ENCODE measurements at regions not wholly inside any gene's neighbourhood (a gene's known extent, or its start where the extent isn't known, plus 50 kb on each side); places are given as distances from the start of the nearest gene placed in this dataset.

DNA sequence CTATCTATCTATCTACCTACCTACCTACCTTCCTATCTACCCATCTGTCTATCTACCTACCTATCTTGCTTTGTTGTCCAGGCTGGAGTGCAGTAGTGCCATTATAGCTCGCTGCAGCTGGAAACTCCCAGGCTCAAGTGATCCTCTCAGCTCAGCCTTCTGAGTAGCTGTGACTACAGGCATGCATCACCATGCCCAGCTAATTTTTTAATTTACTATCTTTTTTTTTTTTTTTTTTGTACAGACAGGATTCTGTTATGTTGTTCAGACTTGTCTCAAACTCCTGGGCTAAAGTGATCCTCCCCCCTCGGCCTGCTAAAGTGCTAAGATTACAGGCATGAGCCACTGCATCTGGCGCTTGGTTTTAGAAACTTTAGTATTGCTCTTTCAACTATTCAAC, 762.4 kb downstream of the SLC6A15 start:
- H3K9me3 ChIP-seq (ENCODE audit: control insufficient read depth, low read length), result peaks cover 15% of the 10 kb centered on the region
- H3K4me1 ChIP-seq (ENCODE audit: control insufficient read depth, insufficient read depth, low read length, poor library complexity, severe bottlenecking), result no peaks in the 10 kb centered on the region
- 86 to 90% methylated on average over 1 to 2 of the region's 3 CpGs for WGBS, 2 experiments (ENCODE audit: insufficient coverage in 2 of 2)
- H3K36me3 ChIP-seq (ENCODE audit: control insufficient read depth, insufficient read depth, low read length), result no peaks in the 10 kb centered on the region
- no peak overlapping the region for H3K4me3 ChIP-seq (ENCODE audit: extremely low read depth, insufficient read depth, low read length, poor library complexity, severe bottlenecking)
- no peak overlapping the region for H3K27ac ChIP-seq (ENCODE audit: low read depth, low read length, severe bottlenecking)

DNA sequence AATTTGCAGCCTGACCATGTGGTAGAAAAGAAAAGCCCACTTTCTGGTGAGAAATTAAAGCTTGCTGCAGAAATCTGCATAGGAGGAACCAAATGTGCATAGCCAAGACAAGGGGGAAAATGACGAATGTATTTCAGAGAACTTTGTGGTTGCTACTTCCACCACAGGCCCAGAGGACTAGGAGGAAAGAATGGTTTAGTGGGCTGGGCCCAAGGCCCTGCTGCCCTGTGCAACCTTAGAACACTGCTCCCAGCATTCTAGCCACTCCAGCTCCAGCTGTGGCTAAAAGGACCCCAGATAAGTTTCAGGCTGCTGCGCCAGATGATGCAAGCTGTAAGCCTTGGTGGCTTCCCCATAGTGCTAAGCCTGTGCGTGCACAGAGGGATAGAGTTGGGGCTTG, 764.3 kb downstream of the SLC6A15 start:
- Histone ChIP-seq H3K36me3 (ENCODE audit: control insufficient read depth, insufficient read depth, low read length) (no peaks in the 10 kb centered on the region), H3K9me3 (ENCODE audit: control insufficient read depth, low read length) (peaks cover 11% of the 10 kb centered on the region), H3K4me1 (ENCODE audit: control insufficient read depth, insufficient read depth, low read length, poor library complexity, severe bottlenecking) (no peaks in the 10 kb centered on the region), H3K4me3 (ENCODE audit: extremely low read depth, insufficient read depth, low read length, poor library complexity, severe bottlenecking) (no peak overlapping the region), H3K27ac (ENCODE audit: low read depth, low read length, severe bottlenecking) (no peak overlapping the region)
- 82 to 100% methylated on average over 1 to 3 of the region's 3 CpGs for WGBS, 2 experiments (ENCODE audit: insufficient coverage in 2 of 2)

DNA sequence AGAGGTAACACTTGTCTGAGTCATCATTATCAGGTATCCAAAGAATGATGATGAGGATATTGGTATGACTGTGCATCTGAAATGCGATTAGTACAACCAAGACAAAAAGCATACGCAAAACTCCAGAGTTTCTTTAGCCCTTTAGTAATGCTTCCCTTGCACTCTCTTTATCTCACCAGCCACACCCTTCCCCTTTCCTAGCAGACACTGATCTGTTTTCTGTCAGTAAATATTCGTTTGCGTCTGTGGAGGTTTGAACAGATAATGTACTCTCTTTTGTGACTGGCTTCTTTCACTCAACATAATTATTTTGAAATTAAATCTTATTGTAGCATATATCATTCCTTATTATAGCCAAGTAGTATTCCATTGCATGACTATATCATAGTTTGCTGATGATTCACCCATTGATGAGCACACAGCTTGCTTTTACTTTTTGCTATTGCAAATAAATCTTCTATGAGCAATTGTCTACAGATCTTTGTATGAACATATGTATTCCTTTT, 775.7 kb downstream of the SLC6A15 start:
- 50% methylated on average over 1 of the region's 4 CpGs; no CpG with 5 or more reads in 1 of the 2 experiments for WGBS, 2 experiments (ENCODE audit: insufficient coverage in 2 of 2)
- Histone ChIP-seq H3K27ac (ENCODE audit: low read depth, low read length, severe bottlenecking) (peak overlapping the region; percentile 30), H3K36me3 (ENCODE audit: control insufficient read depth, insufficient read depth, low read length) (no peaks in the 10 kb centered on the region), H3K4me1 (ENCODE audit: control insufficient read depth, insufficient read depth, low read length, poor library complexity, severe bottlenecking) (peaks cover 5% of the 10 kb centered on the region), H3K4me3 (ENCODE audit: extremely low read depth, insufficient read depth, low read length, poor library complexity, severe bottlenecking) (no peak overlapping the region), H3K9me3 (ENCODE audit: control insufficient read depth, low read length) (no peaks in the 10 kb centered on the region)

DNA sequence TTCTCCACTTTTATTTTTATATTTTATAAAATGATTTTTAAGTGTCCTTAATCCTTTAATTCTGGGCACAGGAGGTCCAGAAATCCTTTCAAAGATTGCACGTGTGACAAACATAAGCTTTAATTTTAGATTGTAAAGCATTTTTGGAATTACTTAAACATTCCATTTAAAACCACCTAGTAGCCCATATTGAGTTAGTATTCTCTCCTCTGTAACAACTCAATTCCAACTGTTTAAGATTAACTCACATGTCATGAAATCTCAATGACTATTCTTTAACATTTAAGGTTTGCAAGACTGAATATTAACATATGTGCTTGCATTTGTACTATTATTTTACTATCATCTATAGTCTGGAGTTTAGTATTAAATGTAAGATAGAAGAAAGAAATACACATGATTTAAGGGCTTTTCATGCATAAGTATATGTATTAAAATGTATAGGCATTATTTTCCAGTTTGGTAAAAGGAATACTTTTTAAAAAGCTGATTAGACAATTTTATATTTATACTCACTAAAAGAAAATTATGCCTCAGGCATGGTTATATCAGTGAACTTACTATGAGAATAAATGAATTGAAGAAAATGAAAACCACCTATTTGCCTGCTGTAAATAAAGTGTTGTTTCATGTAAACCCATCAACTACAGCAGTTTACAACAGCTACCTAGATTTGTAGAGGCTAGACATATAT, 776.9 kb downstream of the SLC6A15 start:
- Histone ChIP-seq H3K4me3 (ENCODE audit: extremely low read depth, insufficient read depth, low read length, poor library complexity, severe bottlenecking) (no peak overlapping the region), H3K27ac (ENCODE audit: low read depth, low read length, severe bottlenecking) (no peak overlapping the region), H3K4me1 (ENCODE audit: control insufficient read depth, insufficient read depth, low read length, poor library complexity, severe bottlenecking) (peaks cover 5% of the 10 kb centered on the region), H3K9me3 (ENCODE audit: control insufficient read depth, low read length) (no peaks in the 10 kb centered on the region), H3K36me3 (ENCODE audit: control insufficient read depth, insufficient read depth, low read length) (no peaks in the 10 kb centered on the region)
- WGBS, 2 experiments (ENCODE audit: insufficient coverage in 2 of 2), result no CpG with 5 or more reads among the region's 1 CpG

DNA sequence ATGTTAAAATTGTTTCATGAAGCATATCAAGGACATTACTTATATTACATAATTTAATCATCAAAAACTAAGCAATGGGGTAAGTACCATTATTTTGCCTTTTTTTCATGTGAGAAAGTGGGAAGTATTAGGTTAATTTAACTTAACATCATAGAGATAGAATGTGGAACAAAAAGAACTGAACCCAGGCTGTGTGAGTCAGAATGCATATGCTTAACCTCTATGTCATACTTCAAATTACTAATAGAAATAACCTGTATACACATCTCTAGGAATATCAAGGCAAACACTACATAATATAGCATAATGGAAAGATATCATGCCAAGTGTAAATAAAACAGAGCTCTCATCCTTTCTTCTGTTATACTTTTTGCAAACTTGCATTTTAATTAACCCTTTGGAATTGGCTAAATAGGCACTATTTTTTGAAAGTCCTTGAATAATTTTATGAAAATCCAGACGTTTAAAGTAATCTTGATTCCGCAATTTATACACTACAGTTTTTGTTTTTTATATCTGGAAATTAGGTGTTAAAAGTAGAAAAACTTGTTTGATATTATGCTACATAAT, 777.7 kb downstream of the SLC6A15 start:
- Histone ChIP-seq H3K4me1 (ENCODE audit: control insufficient read depth, insufficient read depth, low read length, poor library complexity, severe bottlenecking) (peaks cover 5% of the 10 kb centered on the region), H3K9me3 (ENCODE audit: control insufficient read depth, low read length) (no peaks in the 10 kb centered on the region), H3K36me3 (ENCODE audit: control insufficient read depth, insufficient read depth, low read length) (no peaks in the 10 kb centered on the region), H3K27ac (ENCODE audit: low read depth, low read length, severe bottlenecking) (no peak overlapping the region), H3K4me3 (ENCODE audit: extremely low read depth, insufficient read depth, low read length, poor library complexity, severe bottlenecking) (no peak overlapping the region)
- no CpG with 5 or more reads among the region's 2 CpGs for WGBS, 2 experiments (ENCODE audit: insufficient coverage in 2 of 2)

DNA sequence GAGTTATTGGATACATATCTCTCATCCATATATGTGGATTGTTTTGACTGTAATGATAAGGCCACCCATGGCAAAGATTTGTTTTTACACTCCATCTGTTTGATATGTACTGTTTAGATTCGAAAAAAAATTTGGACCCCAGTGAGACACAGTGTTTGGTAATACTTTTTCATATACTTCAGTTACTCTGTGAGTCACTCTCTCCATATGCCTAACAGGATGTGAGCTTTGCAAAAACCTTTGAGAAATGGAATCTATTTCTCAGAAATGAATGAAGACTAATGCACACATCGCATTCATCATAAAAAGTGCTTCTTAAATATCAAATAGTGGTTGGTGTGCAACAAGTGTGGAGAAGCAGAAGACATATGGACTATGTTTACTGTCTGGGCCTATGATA, 781.5 kb downstream of the SLC6A15 start:
- WGBS, 2 experiments (ENCODE audit: insufficient coverage in 2 of 2), result no CpG with 5 or more reads among the region's 2 CpGs
- Histone ChIP-seq H3K36me3 (ENCODE audit: control insufficient read depth, insufficient read depth, low read length) (no peaks in the 10 kb centered on the region), H3K9me3 (ENCODE audit: control insufficient read depth, low read length) (no peaks in the 10 kb centered on the region), H3K4me3 (ENCODE audit: extremely low read depth, insufficient read depth, low read length, poor library complexity, severe bottlenecking) (no peak overlapping the region), H3K4me1 (ENCODE audit: control insufficient read depth, insufficient read depth, low read length, poor library complexity, severe bottlenecking) (no peaks in the 10 kb centered on the region), H3K27ac (ENCODE audit: low read depth, low read length, severe bottlenecking) (no peak overlapping the region)

DNA sequence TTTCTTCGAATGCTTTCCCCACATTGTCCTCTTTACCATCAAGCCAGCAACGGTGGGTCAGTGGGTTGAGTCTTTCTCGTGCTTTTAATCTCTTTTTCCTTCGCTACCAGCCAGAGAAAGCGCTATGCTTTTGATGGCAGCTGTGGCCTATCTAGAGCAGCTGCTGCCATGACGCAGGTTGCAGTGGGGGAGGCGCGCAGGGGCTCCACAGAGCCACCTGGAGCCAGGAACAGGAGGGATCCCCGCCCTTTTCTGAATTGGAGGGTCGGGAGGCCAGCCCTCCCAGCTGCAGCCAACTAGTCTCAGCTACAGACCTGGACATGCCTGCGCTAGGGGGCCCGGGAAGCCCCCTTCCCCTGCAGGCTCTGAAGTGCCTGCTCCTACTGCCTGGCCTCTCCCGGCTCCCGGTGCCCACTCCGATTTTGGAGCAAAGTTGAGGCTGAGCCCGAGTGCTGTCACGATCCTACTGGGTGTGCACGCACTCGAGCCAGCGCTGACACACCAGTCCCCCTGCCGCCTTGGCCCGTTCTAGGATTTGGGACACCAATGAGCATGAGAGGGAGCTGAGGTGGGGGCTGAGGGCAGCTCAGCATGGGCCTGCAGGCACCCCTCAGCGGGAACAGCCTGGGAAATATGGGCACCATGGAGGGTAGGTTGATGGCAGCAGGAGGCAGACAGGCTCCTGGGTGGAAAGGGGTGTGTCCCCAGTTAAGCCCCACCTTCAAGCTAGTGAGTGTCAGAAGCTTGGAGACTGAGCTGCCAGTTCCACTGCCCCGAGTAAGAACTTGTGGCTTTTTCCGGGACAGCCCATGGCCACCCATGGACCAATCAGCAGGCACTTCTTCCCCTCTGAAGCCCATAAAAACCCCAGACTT, 784.2 kb downstream of the SLC6A15 start:
- no peaks in the 10 kb centered on the region for H3K4me1 ChIP-seq (ENCODE audit: control insufficient read depth, insufficient read depth, low read length, poor library complexity, severe bottlenecking)
- no peaks in the 10 kb centered on the region for H3K36me3 ChIP-seq (ENCODE audit: control insufficient read depth, insufficient read depth, low read length)
- no peak overlapping the region for H3K4me3 ChIP-seq (ENCODE audit: extremely low read depth, insufficient read depth, low read length, poor library complexity, severe bottlenecking)
- no peaks in the 10 kb centered on the region for H3K9me3 ChIP-seq (ENCODE audit: control insufficient read depth, low read length)
- WGBS, 2 experiments (ENCODE audit: insufficient coverage in 2 of 2), result 92 to 93% methylated on average over 24 of the region's 25 CpGs
- no peak overlapping the region for H3K27ac ChIP-seq (ENCODE audit: low read depth, low read length, severe bottlenecking)

DNA sequence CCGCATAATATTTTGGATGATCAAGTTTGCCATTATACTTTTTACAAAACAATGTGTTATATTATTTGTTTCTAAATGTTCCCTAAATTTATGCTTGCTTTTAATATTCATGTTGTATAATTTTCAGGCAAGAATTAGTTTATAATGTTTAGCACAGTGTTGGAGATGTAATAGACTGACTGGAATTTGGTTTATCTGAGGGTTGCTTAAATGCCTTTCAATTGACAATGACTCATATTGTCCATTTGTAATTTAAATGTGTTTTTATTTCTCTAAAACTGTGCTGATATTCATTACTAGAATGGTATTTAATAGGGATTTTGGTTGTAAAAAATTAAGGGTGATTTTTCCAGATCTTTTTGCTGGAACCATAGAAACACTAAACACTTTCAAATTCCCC, 788.4 kb downstream of the SLC6A15 start:
- Histone ChIP-seq H3K36me3 (ENCODE audit: control insufficient read depth, insufficient read depth, low read length) (no peaks in the 10 kb centered on the region), H3K4me1 (ENCODE audit: control insufficient read depth, insufficient read depth, low read length, poor library complexity, severe bottlenecking) (no peaks in the 10 kb centered on the region), H3K9me3 (ENCODE audit: control insufficient read depth, low read length) (no peaks in the 10 kb centered on the region), H3K27ac (ENCODE audit: low read depth, low read length, severe bottlenecking) (no peak overlapping the region), H3K4me3 (ENCODE audit: extremely low read depth, insufficient read depth, low read length, poor library complexity, severe bottlenecking) (no peak overlapping the region)
- no CpG with 5 or more reads among the region's 1 CpG for WGBS, 2 experiments (ENCODE audit: insufficient coverage in 2 of 2)

DNA sequence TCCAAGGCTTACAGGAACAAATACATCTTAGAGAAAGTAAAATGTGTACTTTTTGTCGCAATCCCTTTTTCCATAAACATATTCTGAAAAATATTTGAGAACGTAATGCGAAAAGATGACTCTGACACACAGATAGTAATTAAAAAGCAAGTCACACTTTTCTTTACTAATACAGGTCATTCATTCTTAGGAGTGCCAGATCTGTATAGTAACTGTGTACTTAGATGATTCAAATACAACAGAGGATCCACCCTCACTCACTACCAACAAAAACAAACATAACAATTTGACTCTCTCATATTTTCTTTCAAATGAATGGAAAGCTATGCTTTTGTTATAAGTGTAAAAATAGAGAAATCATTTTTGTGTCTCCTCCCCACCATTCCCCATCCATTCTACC, 795.4 kb downstream of the SLC6A15 start:
- WGBS, 2 experiments (ENCODE audit: insufficient coverage in 2 of 2), result no CpG with 5 or more reads among the region's 3 CpGs
- Histone ChIP-seq H3K4me1 (ENCODE audit: control insufficient read depth, insufficient read depth, low read length, poor library complexity, severe bottlenecking) (no peaks in the 10 kb centered on the region), H3K9me3 (ENCODE audit: control insufficient read depth, low read length) (no peaks in the 10 kb centered on the region), H3K27ac (ENCODE audit: low read depth, low read length, severe bottlenecking) (no peak overlapping the region), H3K4me3 (ENCODE audit: extremely low read depth, insufficient read depth, low read length, poor library complexity, severe bottlenecking) (no peak overlapping the region), H3K36me3 (ENCODE audit: control insufficient read depth, insufficient read depth, low read length) (no peaks in the 10 kb centered on the region)

DNA sequence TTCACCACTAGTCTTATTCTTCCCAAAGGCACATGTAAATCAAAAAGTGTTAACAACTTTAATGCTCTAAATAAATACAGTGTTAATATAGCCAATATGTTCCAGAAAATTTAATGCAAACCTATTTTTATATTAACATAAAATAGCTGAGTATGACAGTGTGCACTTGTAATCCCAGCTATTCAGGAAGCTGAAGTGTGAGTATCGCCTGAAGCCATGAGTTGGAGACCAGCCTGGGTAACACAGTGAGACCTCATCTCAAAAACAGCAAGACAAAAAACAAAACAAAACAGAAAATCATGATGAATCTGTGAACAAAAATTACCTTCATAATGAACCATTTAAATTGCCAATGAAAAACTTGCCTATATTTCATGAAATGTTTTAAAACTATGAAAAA, 798.9 kb downstream of the SLC6A15 start:
- Histone ChIP-seq H3K36me3 (ENCODE audit: control insufficient read depth, insufficient read depth, low read length) (no peaks in the 10 kb centered on the region), H3K27ac (ENCODE audit: low read depth, low read length, severe bottlenecking) (no peak overlapping the region), H3K9me3 (ENCODE audit: control insufficient read depth, low read length) (no peaks in the 10 kb centered on the region), H3K4me3 (ENCODE audit: extremely low read depth, insufficient read depth, low read length, poor library complexity, severe bottlenecking) (no peak overlapping the region), H3K4me1 (ENCODE audit: control insufficient read depth, insufficient read depth, low read length, poor library complexity, severe bottlenecking) (no peaks in the 10 kb centered on the region)
- WGBS, 2 experiments (ENCODE audit: insufficient coverage in 2 of 2), result no CpG with 5 or more reads among the region's 1 CpG

All from mesodermal cell (in vitro differentiated cells).